Keratinocyte (primary cell): ENCODE measurements at regions not wholly inside any gene's neighbourhood (a gene's known extent, or its start where the extent isn't known, plus 50 kb on each side); places are given as distances from the start of the nearest gene placed in this dataset.

Experiments
- DNase-seq: peaks from one replicate; pipeline ENCODE4 v3.0.0-alpha.2; 2011; ENCODE audit warnings: low read depth, missing footprints, low spot score
- FAIRE-seq: peaks from 2 replicates; lab custom pipeline; 2011; peaks lifted over from hg19 to GRCh38; lab: Jason Lieb, UNC
- H2AFZ ChIP-seq: 2 replicates; pipeline ENCODE4 v1.6.0; 2012; ENCODE audit warnings: low read length, control low read depth, inconsistent platforms; ENCODE audit not compliant: control insufficient read depth
- H3K27ac ChIP-seq: 2 replicates; pipeline ENCODE4 v1.5.1; 2011; ENCODE audit warnings: low read length; ENCODE audit not compliant: control insufficient read depth, insufficient read depth
- H3K27me3 ChIP-seq: 3 replicates; pipeline ENCODE4 v1.6.0; 2011; ENCODE audit warnings: low read length; ENCODE audit not compliant: control insufficient read depth, insufficient read depth; ENCODE audit errors: extremely low read depth
- H3K36me3 ChIP-seq, 2 experiments: 2 replicates in 1 of 2; 3 replicates in 1 of 2; pipeline ENCODE4 v1.5.1; 2011; ENCODE audit warnings: low read length in 2 of 2, mild to moderate bottlenecking in 1 of 2; ENCODE audit not compliant: control insufficient read depth in 2 of 2, insufficient read depth in 2 of 2; ENCODE audit errors: extremely low read depth in 1 of 2
- H3K4me1 ChIP-seq: 3 replicates; pipeline ENCODE4 v1.5.1; 2011; ENCODE audit warnings: low read length; ENCODE audit not compliant: control insufficient read depth, insufficient read depth; ENCODE audit errors: extremely low read depth
- H3K4me2 ChIP-seq: 3 replicates; pipeline ENCODE4 v1.6.0; 2011; ENCODE audit warnings: low read depth, low read length; ENCODE audit not compliant: control insufficient read depth, insufficient read depth; ENCODE audit errors: extremely low read depth
- H3K4me3 ChIP-seq, 3 experiments: fragments of 200-600 bp in 1 of 3; sonication (generic) in 1 of 3; 2 replicates in 2 of 3; 3 replicates in 1 of 3; pipeline ENCODE4 v1.5.1; 2011 to 2016; ENCODE audit warnings: low read length in 3 of 3, mild to moderate bottlenecking in 3 of 3, control low read depth in 2 of 3, inconsistent platforms in 1 of 3, low read depth in 1 of 3, mixed read lengths in 1 of 3, mixed run types in 1 of 3, moderate library complexity in 1 of 3; ENCODE audit not compliant: control insufficient read depth in 2 of 3, insufficient read depth in 2 of 3; ENCODE audit errors: extremely low read depth in 1 of 3
- H3K79me2 ChIP-seq: 2 replicates; pipeline ENCODE4 v1.6.0; 2012; ENCODE audit warnings: low read length; ENCODE audit not compliant: control insufficient read depth, insufficient read depth
- H3K9ac ChIP-seq: 3 replicates; pipeline ENCODE4 v1.6.0; 2011; ENCODE audit warnings: low read length; ENCODE audit not compliant: control insufficient read depth, insufficient read depth; ENCODE audit errors: extremely low read depth
- H3K9me1 ChIP-seq: 3 replicates; pipeline ENCODE4 v1.6.0; 2011; ENCODE audit warnings: low read length; ENCODE audit not compliant: control insufficient read depth, insufficient read depth; ENCODE audit errors: extremely low read depth
- H3K9me3 ChIP-seq: 2 replicates; pipeline ENCODE4 v1.5.1; 2012; ENCODE audit warnings: low read depth, low read length; ENCODE audit not compliant: control insufficient read depth
- H4K20me1 ChIP-seq: 3 replicates; pipeline ENCODE4 v1.6.0; 2011; ENCODE audit warnings: low read length; ENCODE audit not compliant: control insufficient read depth, insufficient read depth; ENCODE audit errors: extremely low read depth
- EZH2 ChIP-seq: IDR thresholded peaks from one replicate; pipeline ENCODE4 v1.6.1; 2012; ENCODE audit warnings: inconsistent platforms, mild to moderate bottlenecking, low read length, moderate library complexity
- dilution Hi-C: fragments of 300-500 bp; cut with MboI; formaldehyde crosslinking; loops from one replicate; pipeline ENCODE4 v1.7.0; 2020; ENCODE audit warnings: low sequenced_read_pairs; ENCODE audit not compliant: extremely low pct_ligation_motif_present
- TF ChIP-seq, protein P1 (sequence below), 3 experiments: IDR thresholded peaks in 1 of 3; conservative IDR thresholded peaks in 1 of 3; optimal IDR thresholded peaks in 1 of 3; 2 replicates in 2 of 3; 3 replicates in 1 of 3; pipeline versions ENCODE3 to v1.5.1; 2011; ENCODE audit warnings: low read length in 3 of 3, mild to moderate bottlenecking in 3 of 3, moderate library complexity in 2 of 3, control low read depth in 1 of 3, inconsistent platforms in 1 of 3; ENCODE audit not compliant: insufficient read depth in 2 of 3; ENCODE audit errors: extremely low read depth in 1 of 3

DNA sequence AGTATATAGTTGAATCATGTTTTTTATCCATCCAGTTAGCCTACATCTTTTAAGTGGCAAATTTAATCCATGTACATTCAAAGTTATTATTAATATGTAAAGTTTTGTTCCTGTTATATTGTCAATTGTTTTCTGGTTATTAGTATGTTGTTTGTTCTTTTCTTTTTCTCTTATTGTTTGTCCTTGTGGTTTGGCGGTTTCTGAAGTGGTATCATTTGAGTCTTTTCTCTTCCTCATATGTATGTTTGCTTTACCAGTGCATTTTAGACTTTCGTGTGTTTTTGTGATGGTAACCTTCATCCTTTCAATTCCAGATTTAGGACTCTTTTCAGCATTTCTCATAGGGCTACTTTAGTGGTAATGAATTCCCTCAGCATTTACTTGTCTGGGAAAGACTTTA, 130.4 kb upstream of the RFX3 start:
- TF ChIP-seq EZH2, result no peak
- TF ChIP-seq, protein P1, sequence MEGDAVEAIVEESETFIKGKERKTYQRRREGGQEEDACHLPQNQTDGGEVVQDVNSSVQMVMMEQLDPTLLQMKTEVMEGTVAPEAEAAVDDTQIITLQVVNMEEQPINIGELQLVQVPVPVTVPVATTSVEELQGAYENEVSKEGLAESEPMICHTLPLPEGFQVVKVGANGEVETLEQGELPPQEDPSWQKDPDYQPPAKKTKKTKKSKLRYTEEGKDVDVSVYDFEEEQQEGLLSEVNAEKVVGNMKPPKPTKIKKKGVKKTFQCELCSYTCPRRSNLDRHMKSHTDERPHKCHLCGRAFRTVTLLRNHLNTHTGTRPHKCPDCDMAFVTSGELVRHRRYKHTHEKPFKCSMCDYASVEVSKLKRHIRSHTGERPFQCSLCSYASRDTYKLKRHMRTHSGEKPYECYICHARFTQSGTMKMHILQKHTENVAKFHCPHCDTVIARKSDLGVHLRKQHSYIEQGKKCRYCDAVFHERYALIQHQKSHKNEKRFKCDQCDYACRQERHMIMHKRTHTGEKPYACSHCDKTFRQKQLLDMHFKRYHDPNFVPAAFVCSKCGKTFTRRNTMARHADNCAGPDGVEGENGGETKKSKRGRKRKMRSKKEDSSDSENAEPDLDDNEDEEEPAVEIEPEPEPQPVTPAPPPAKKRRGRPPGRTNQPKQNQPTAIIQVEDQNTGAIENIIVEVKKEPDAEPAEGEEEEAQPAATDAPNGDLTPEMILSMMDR (optimal IDR thresholded peaks at IDR 0.05 in 1 of 3, IDR thresholded peaks at IDR 0.05 in 1 of 3, conservative IDR thresholded peaks at IDR 0.05 in 1 of 3; ENCODE audit: extremely low read depth in 1 of 3, insufficient read depth in 2 of 3, low read length in 3 of 3), result no peak
- H3K4me1 ChIP-seq, result no peaks in the 10 kb centered on the region
- no peaks in the 10 kb centered on the region for H3K27me3 ChIP-seq
- no peaks in the 10 kb centered on the region for H3K79me2 ChIP-seq
- H3K4me2 ChIP-seq, result no peak overlapping the region
- H3K27ac ChIP-seq, result no peak overlapping the region
- no peak overlapping the region for H3K9ac ChIP-seq
- no peak for FAIRE-seq
- H3K4me3 ChIP-seq, result no peak overlapping the region
- dilution Hi-C loops, result no loop called here
- no peaks in the 10 kb centered on the region for H3K9me3 ChIP-seq
- H3K9me1 ChIP-seq, result no peaks in the 10 kb centered on the region
- H3K36me3 ChIP-seq, result no peaks in the 10 kb centered on the region
- no peak for DNase-seq
- H2AFZ ChIP-seq, result no peak overlapping the region
- H4K20me1 ChIP-seq, result no peaks in the 10 kb centered on the region

DNA sequence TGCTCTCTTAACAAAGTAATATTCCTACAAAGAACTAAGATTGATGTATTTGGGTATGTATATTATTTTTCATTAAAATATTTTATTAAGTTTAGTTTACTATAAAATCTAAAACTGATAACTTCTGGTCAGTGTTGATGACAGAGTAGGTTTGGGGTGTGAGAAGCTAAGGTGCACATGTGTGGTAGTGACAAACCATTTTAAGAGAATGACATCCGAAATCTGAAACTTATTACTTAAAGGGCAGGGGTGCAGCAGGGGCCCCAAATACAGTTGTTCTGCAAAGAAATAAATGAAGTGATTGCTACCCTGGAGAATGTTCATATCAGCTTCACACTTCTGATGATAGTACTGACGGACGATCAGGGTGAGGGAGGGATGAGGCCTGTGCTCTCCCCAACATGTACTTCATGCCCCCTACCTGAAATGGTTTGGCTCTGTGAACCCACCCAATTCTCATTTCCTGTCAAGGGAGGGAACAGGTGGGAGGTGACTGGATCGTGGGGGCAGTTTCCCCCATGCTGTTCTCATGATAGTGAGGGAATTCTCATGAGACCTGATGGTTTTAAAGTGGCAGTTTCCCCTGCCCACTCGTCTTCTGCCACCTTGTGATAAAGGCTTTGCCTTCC, 125.3 kb upstream of the RFX3 start:
- H3K9me1 ChIP-seq, result no peaks in the 10 kb centered on the region
- no peak overlapping the region for H3K9ac ChIP-seq
- no peaks in the 10 kb centered on the region for H3K79me2 ChIP-seq
- H3K4me3 ChIP-seq, result no peak overlapping the region
- H2AFZ ChIP-seq, result no peak overlapping the region
- no peak for TF ChIP-seq EZH2
- TF ChIP-seq, protein P1 (optimal IDR thresholded peaks at IDR 0.05 in 1 of 3, IDR thresholded peaks at IDR 0.05 in 1 of 3, conservative IDR thresholded peaks at IDR 0.05 in 1 of 3; ENCODE audit: extremely low read depth in 1 of 3, insufficient read depth in 2 of 3, low read length in 3 of 3), result no peak
- no peak overlapping the region for H3K4me2 ChIP-seq
- dilution Hi-C loops, result no loop called here
- no peaks in the 10 kb centered on the region for H3K9me3 ChIP-seq
- H3K36me3 ChIP-seq, result no peaks in the 10 kb centered on the region
- DNase-seq, result no peak
- no peaks in the 10 kb centered on the region for H3K4me1 ChIP-seq
- H3K27me3 ChIP-seq, result no peaks in the 10 kb centered on the region
- no peak overlapping the region for H3K27ac ChIP-seq
- no peak for FAIRE-seq
- H4K20me1 ChIP-seq, result no peaks in the 10 kb centered on the region
